HUES48 (cell line): ENCODE measurements at regions not wholly inside any gene's neighbourhood (a gene's known extent, or its start where the extent isn't known, plus 50 kb on each side); places are given as distances from the start of the nearest gene placed in this dataset.
A peak's percentile ranks its signal among the peaks of the same experiment; 100 is the strongest.
"Not testable (repeated sequence)": the region's sequence is repeated elsewhere in the genome, so short reads cannot be mapped to it uniquely, and the experiment has no call there.

ENCODE experiments used
- H3K27ac ChIP-seq: one replicate; pipeline ENCODE4 v1.7.0; 2013; ENCODE audit warnings: low read depth, low read length, inconsistent platforms
- H3K27me3 ChIP-seq: 2 replicates; pipeline ENCODE4 v1.6.1; 2013; ENCODE audit warnings: mild to moderate bottlenecking, low read length; ENCODE audit not compliant: control insufficient read depth, insufficient read depth
- H3K36me3 ChIP-seq: 2 replicates; pipeline ENCODE4 v1.6.1; 2013; ENCODE audit warnings: low read length; ENCODE audit not compliant: control insufficient read depth, insufficient read depth
- H3K4me1 ChIP-seq: 2 replicates; pipeline ENCODE4 v1.6.1; 2013; ENCODE audit warnings: mild to moderate bottlenecking, low read length; ENCODE audit not compliant: control insufficient read depth, insufficient read depth
- H3K4me3 ChIP-seq: 2 replicates; pipeline ENCODE4 v1.5.1; 2013; ENCODE audit warnings: mild to moderate bottlenecking, low read depth, low read length
- H3K9ac ChIP-seq: 2 replicates; pipeline ENCODE4 v1.6.1; 2013; ENCODE audit warnings: mild to moderate bottlenecking, low read depth, low read length, moderate library complexity
- H3K9me3 ChIP-seq: 2 replicates; pipeline ENCODE4 v1.6.1; 2013; ENCODE audit warnings: low read length; ENCODE audit not compliant: control insufficient read depth, insufficient read depth

DNA sequence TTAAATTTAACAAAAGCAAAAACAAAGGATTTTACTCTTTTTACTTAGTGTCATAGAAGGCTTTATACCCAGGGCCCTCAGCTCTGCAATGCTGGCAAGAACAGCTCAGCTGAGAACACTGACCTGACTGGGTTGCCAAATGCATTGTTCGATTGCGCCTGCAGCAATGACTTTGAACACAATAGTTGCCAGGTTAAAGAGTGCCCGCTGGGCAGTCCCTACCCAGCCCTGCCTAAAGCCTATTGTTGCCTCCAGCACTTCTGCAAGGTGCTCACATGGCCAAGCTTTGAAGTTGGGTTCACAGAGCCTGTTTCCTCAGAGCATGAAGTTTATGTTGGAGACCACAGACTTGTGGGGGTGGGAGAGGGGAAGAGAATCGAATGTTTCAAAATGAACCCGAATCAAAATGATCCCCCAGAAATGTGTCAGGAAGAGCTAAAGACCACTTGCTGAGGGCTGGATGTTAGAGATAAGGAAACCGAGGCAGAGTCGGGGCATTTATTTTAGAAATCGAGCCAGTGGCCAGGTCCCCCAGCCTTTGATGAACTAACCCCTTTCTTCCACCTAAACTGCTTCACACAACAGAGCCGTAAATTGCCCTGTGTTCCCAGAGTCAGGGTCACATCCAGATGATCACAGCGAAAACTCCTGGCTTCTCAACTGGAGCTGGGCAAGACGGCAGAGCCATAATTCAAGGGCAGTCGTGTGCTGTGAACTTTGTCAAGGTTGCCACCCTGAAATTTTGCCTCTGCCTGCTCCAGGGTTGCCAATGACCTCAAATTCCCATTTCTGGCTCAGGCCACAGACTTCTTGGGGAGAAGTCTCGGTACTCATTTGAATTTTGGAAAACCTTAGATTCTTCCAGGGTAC, 55.0 kb downstream of the FOXA2 start:
- Histone ChIP-seq H3K9ac (no peak overlapping the region), H3K36me3 (no peaks in the 10 kb centered on the region), H3K4me1 (peaks cover 16% of the 10 kb centered on the region), H3K9me3 (no peaks in the 10 kb centered on the region), H3K27ac (peak overlapping the region; percentile 14), H3K27me3 (no peaks in the 10 kb centered on the region; the same call in 1 of the 2 replicates), H3K4me3 (no peak overlapping the region)

DNA sequence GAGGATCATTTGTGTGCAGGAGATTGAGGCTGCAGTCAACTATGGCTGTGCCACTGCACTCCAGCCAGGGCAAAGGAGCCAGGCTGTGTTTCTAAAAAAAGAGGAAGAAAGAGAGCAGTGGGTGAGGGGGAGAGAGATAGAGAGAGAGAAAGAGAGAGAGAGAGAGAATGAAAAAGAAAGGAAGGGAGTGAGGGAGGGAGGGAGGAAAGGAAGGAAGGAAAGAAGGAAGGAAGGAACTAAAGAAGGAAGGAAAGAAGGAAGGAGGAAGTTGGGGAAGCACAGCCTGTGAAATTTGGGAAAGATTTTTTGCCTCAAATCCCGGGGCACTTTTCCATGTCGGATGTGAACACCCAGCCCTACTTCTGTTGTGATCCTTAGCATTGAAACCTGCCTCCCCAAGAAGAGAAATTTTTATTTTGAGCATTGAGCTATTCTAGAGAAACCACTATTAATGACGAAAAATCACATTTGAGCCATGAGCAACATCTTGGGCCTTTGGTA, 57.8 kb downstream of the FOXA2 start:
- Histone ChIP-seq H3K4me1 (peaks cover 16% of the 10 kb centered on the region), H3K27ac (no peak overlapping the region)

DNA sequence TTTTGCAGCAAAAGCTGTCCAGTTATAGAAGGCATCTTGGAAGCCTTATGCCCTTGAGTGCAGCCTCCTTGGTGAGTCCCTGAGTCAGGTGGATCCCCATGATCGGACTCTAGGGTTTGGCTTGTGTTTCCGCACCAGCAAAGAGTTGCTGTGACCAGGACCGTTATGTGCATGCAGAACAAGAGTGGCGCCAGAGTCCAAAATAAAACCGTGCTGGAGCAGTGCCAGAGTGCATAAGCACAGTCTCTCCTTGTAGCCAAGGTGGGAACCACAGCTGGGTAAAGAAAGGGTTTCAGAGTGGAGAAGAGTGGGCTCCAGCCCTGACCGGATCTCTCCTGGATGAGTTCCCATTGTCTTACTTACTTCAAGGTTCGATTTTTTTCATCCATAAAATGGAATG, 58.6 kb downstream of the FOXA2 start:
- no peak overlapping the region for H3K9ac ChIP-seq
- peaks cover 16% of the 10 kb centered on the region for H3K4me1 ChIP-seq
- H3K27me3 ChIP-seq, result no peaks in the 10 kb centered on the region; the same call in 1 of the 2 replicates
- H3K27ac ChIP-seq, result no peak overlapping the region
- no peaks in the 10 kb centered on the region for H3K36me3 ChIP-seq
- no peak overlapping the region for H3K4me3 ChIP-seq
- no peaks in the 10 kb centered on the region for H3K9me3 ChIP-seq

More for the DNA sequence above, 57.8 kb downstream of the FOXA2 start:
- no peaks in the 10 kb centered on the region; the same call in 1 of the 2 replicates for H3K27me3 ChIP-seq
- no peaks in the 10 kb centered on the region for H3K9me3 ChIP-seq
- no peak overlapping the region for H3K9ac ChIP-seq
- H3K4me3 ChIP-seq, result no peak overlapping the region
- no peaks in the 10 kb centered on the region for H3K36me3 ChIP-seq

DNA sequence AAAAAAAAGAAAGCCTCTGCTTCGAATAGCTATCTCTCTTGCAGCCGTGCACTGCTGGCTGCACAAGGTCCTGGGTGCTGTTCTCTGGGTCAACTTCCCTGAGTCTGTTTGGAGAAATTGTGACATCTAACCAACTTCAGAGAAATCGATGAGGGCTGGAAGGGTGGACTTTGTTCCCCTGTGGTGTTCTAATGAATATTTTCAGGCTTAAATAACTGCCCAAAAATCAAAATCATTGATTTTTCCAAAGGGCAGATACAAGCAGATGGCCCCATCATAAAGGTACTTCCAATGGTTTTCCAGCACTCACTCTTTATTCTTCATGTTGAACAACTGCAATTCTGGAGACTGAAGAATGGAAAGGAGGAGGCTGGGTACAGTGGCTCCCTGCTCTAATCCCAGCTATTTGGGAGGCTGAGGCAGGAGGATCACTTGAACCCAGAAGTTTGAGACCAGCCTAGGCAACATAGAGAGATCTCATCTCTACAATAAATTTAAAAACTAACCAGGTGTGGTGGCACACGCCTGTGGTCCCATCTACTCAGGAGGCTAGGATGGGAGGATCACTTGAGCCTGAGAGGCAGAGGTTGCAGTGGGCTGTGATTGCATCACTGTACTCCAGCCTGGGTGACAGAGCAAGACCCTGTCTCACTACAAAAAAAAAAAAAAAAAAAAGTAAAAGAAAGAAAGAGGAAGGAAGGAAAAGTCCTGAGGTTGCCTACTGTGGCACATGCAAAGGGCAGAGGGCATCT, 59.1 kb downstream of the FOXA2 start:
- H3K4me1 ChIP-seq, result peaks cover 12% of the 10 kb centered on the region
- H3K36me3 ChIP-seq, result no peaks in the 10 kb centered on the region
- no peaks in the 10 kb centered on the region for H3K9me3 ChIP-seq
- no peak overlapping the region for H3K4me3 ChIP-seq
- H3K27me3 ChIP-seq, result peaks cover under 1% of the 10 kb centered on the region; the same call in 1 of the 2 replicates
- no peak overlapping the region for H3K9ac ChIP-seq
- no peak overlapping the region for H3K27ac ChIP-seq

GRCh38 chr20:22524393-22525015, 59.9 kb downstream of the FOXA2 start:
- Histone ChIP-seq H3K9me3 (no peaks in the 10 kb centered on the region), H3K4me3 (no peak overlapping the region), H3K27me3 (peaks cover 5% of the 10 kb centered on the region), H3K36me3 (no peaks in the 10 kb centered on the region), H3K27ac (peak overlapping the region; percentile 43), H3K9ac (no peak overlapping the region), H3K4me1 (peaks cover 4% of the 10 kb centered on the region)

GRCh38 chr20:22523499-22524392, 60.6 kb downstream of the FOXA2 start:
- Histone ChIP-seq H3K4me1 (no peaks in the 10 kb centered on the region), H3K4me3 (no peak overlapping the region), H3K27me3 (peaks cover 5% of the 10 kb centered on the region), H3K27ac (peak overlapping the region; percentile 82), H3K9me3 (no peaks in the 10 kb centered on the region), H3K9ac (no peak overlapping the region), H3K36me3 (no peaks in the 10 kb centered on the region)

- no peaks in the 10 kb centered on the region for H3K4me1 ChIP-seq
- no peaks in the 10 kb centered on the region for H3K9me3 ChIP-seq
- no peaks in the 10 kb centered on the region for H3K36me3 ChIP-seq
- H3K27ac ChIP-seq, result peak overlapping the region; percentile 82
- no peak overlapping the region for H3K4me3 ChIP-seq
- H3K9ac ChIP-seq, result no peak overlapping the region
- peaks cover 5% of the 10 kb centered on the region for H3K27me3 ChIP-seq
Observed at GRCh38 chr20:22523128-22523498, 61.3 kb downstream of the FOXA2 start.

- H3K36me3 ChIP-seq, result no peaks in the 10 kb centered on the region
- no peak overlapping the region for H3K4me3 ChIP-seq
- H3K27me3 ChIP-seq, result peaks cover 5% of the 10 kb centered on the region
- H3K9me3 ChIP-seq, result no peaks in the 10 kb centered on the region
- H3K4me1 ChIP-seq, result no peaks in the 10 kb centered on the region
- H3K9ac ChIP-seq, result no peak overlapping the region
- peak overlapping the region; percentile 82 for H3K27ac ChIP-seq
Observed at GRCh38 chr20:22522701-22523100, 61.7 kb downstream of the FOXA2 start.

- H3K4me3 ChIP-seq, H3K27ac ChIP-seq, H3K36me3 ChIP-seq, H3K4me1 ChIP-seq, H3K27me3 ChIP-seq, H3K9me3 ChIP-seq, H3K9ac ChIP-seq: not testable (repeated sequence)
Observed at GRCh38 chr20:22521940-22522339, 62.4 kb downstream of the FOXA2 start.

DNA sequence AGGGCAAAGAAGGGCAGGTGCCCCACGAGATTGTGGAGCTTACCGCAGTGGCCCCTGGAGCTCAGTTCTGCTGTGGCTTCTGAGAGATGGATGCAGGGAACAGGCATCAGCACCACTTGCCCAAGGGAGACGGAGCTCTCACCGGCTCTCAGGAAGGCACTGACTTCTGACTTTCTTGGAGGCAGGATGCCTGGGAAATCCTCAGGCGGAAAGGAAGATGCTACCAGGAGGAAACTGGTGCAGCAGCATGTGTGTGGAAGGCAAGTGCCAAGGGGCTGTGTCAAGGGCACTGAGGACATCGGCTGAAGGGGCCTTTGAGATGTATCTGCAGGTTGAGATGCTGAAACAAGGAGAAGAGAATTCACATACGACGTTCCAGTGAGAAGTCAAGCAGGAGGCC, 64.0 kb downstream of the FOXA2 start:
- H3K27me3 ChIP-seq, result peaks cover 5% of the 10 kb centered on the region
- no peaks in the 10 kb centered on the region for H3K9me3 ChIP-seq
- no peak overlapping the region for H3K9ac ChIP-seq
- H3K4me3 ChIP-seq, result no peak overlapping the region
- no peaks in the 10 kb centered on the region for H3K36me3 ChIP-seq
- no peaks in the 10 kb centered on the region for H3K4me1 ChIP-seq
- no peak overlapping the region for H3K27ac ChIP-seq
